ENCODE measurements at regions not wholly inside any gene's neighbourhood (a gene's known extent, or its start where the extent isn't known, plus 50 kb on each side); places are given as distances from the start of the nearest gene placed in this dataset.

GRCh38 chr16:79842197-79842596 is 241.7 kb upstream of the MAF start:
- TF ChIP-seq CTCF (conservative IDR thresholded peaks at IDR 0.05) = no peak
- no peak for TF ChIP-seq EZH2 (IDR thresholded peaks at IDR 0.05; ENCODE audit: low read depth)

Data from PC-9 (cell line).